ENCODE measurements at regions not wholly inside any gene's neighbourhood (a gene's known extent, or its start where the extent isn't known, plus 50 kb on each side); places are given as distances from the start of the nearest gene placed in this dataset.

DNA sequence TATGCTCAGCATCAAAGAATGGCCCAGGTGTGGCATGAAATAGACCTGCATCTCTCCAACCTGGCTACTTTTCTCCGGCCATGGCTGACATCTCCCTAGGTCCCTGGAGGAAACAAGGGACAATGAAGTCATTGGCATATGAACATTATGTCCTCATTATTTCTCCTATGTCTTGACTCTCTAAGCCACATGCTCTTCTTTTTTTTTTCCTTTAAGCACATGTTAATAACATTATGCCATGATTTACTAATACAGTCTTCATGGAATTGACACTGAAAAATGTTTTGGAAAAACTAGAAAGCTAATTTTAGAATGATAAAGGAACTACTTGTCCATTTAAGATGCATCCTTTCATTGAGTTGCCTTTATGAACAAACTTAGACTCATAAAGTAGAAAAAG, 628.9 kb downstream of the TNS3 start (continued):
- TF ChIP-seq SMAD1 (IDR thresholded peaks at IDR 0.05; ENCODE audit: low read depth, partially characterized antibody) = no peak

DNA sequence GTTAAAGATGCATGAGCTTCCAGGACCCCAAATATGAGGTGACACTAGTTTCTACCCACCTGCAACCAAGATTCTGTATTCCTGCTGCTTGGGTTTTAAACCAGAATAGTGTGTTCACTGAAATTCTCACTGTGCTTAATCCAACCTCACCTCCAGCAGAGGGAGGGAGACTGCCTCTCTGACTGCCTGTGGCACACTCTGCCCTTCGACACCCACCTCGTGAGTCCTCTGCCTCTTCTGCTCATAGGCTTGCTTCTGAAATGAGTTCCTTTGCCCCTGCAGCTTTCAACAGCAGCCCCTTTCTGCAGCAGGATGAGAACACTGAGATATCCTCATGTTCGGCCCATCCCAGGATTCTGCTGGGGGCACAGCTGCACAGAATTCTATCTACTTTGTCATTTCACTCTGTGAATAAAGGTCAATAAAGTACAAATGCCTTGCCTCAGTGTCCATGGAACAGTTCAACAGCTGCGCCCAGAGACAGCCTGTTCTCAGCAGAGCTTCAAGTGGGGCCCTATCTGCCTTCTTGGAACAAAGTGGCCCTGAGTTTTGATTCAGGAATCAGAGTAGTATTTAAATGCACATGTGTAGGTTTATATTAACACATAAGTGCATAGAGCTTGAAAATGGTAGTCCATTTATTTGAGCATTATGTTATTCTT, 632.5 kb downstream of the TNS3 start:
- Histone ChIP-seq H3K27ac (ENCODE audit: control insufficient read depth, insufficient read depth) (no peak overlapping the region), H3K9me3 (replicated peaks; ENCODE audit: control insufficient read depth, insufficient read depth, low read length) (no peaks in the 10 kb centered on the region), H3K4me3 (no peak overlapping the region), H3K27me3 (replicated peaks in 1 of 2; ENCODE audit: control insufficient read depth in 2 of 2, insufficient read depth in 2 of 2, low read length in 1 of 2) (no peaks in the 10 kb centered on the region), H3K4me2 (ENCODE audit: control insufficient read depth, insufficient read depth) (no peak overlapping the region), H3K79me2 (ENCODE audit: control insufficient read depth, insufficient read depth, low read length) (no peaks in the 10 kb centered on the region), H3K36me3 (ENCODE audit: control insufficient read depth in 2 of 2, insufficient read depth in 2 of 2, low read length in 1 of 2) (no peaks in the 10 kb centered on the region), H2AFZ (ENCODE audit: control insufficient read depth, low read depth, low read length) (no peak overlapping the region), H3K9ac (ENCODE audit: control insufficient read depth, insufficient read depth, low read length) (no peak overlapping the region), H3K4me1 (ENCODE audit: control insufficient read depth, insufficient read depth, low read length) (no peaks in the 10 kb centered on the region), H4K20me1 (ENCODE audit: control insufficient read depth, insufficient read depth) (no peaks in the 10 kb centered on the region)
- intact Hi-C loops (cut with micrococcal nuclease; ENCODE audit: unreplicated experiment) = loop anchor here (10.0 kb wide), 1 partner anchor 225 kb away; no protein-coding TSS in a partner anchor
- ChIA-PET POLR2A (no interaction called here), CTCF (interaction anchor here (1.0 kb wide), 1 partner anchor 23 kb away, joined by 3 read pairs; no protein-coding TSS in a partner anchor), RAD21 (ENCODE audit: unreplicated experiment) (no interaction called here), SMC1A (ENCODE audit: uncharacterized antibody, unreplicated experiment) (interaction anchor here (0.6 to 1.9 kb wide), 3 partner anchors 27 to 581 kb away, joined by 3 read pairs; no protein-coding TSS in a partner anchor)
- ATAC-seq (no peak), DNase-seq (ENCODE audit: low read depth, low spot score) (no peak), FAIRE-seq (no peak)
- in situ Hi-C loops (cut with MboI) = no loop called here
- no peak for TF ChIP-seq ESRRA (IDR thresholded peaks at IDR 0.05; ENCODE audit: low read length)
- no peak for TF ChIP-seq TAF1 (IDR thresholded peaks at IDR 0.05; ENCODE audit: borderline replicate concordance, low read depth, low read length)
- TF ChIP-seq RCOR1 (conservative IDR thresholded peaks at IDR 0.05; ENCODE audit: low read depth, low read length) = no peak
- TF ChIP-seq SUPT20H (IDR thresholded peaks at IDR 0.05; ENCODE audit: borderline replicate concordance, control insufficient read depth, low read depth, low read length) = no peak
- no peak for TF ChIP-seq TCF12 (IDR thresholded peaks at IDR 0.05; ENCODE audit: low read depth, low read length)
- TF ChIP-seq EED (IDR thresholded peaks at IDR 0.05; ENCODE audit: low read depth) = no peak
- TF ChIP-seq MEF2A (IDR thresholded peaks at IDR 0.05; ENCODE audit: insufficient read depth, low read depth, low read length) = no peak
- TF ChIP-seq RBBP5 (conservative IDR thresholded peaks at IDR 0.05) = no peak
- TF ChIP-seq, protein P1, sequence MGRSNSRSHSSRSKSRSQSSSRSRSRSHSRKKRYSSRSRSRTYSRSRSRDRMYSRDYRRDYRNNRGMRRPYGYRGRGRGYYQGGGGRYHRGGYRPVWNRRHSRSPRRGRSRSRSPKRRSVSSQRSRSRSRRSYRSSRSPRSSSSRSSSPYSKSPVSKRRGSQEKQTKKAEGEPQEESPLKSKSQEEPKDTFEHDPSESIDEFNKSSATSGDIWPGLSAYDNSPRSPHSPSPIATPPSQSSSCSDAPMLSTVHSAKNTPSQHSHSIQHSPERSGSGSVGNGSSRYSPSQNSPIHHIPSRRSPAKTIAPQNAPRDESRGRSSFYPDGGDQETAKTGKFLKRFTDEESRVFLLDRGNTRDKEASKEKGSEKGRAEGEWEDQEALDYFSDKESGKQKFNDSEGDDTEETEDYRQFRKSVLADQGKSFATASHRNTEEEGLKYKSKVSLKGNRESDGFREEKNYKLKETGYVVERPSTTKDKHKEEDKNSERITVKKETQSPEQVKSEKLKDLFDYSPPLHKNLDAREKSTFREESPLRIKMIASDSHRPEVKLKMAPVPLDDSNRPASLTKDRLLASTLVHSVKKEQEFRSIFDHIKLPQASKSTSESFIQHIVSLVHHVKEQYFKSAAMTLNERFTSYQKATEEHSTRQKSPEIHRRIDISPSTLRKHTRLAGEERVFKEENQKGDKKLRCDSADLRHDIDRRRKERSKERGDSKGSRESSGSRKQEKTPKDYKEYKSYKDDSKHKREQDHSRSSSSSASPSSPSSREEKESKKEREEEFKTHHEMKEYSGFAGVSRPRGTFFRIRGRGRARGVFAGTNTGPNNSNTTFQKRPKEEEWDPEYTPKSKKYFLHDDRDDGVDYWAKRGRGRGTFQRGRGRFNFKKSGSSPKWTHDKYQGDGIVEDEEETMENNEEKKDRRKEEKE (IDR thresholded peaks at IDR 0.05) = no peak
- TF ChIP-seq SPI1 (IDR thresholded peaks at IDR 0.05; ENCODE audit: borderline replicate concordance, insufficient read depth, low read depth, low read length) = no peak
- TF ChIP-seq BCL11A (IDR thresholded peaks at IDR 0.05; ENCODE audit: low read depth, low read length) = no peak
- no peak for TF ChIP-seq SUZ12 (IDR thresholded peaks at IDR 0.05; ENCODE audit: unreplicated experiment)
- no peak for TF ChIP-seq GATAD2B (conservative IDR thresholded peaks at IDR 0.05; ENCODE audit: low read depth)
- no peak for TF ChIP-seq CBX3 (IDR thresholded peaks at IDR 0.05; ENCODE audit: borderline replicate concordance, low read depth)
- TF ChIP-seq ZSCAN29 (IDR thresholded peaks at IDR 0.05) = no peak
- no peak for TF ChIP-seq ZBED1 (IDR thresholded peaks at IDR 0.05; ENCODE audit: borderline replicate concordance)
- TF ChIP-seq, protein P2, sequence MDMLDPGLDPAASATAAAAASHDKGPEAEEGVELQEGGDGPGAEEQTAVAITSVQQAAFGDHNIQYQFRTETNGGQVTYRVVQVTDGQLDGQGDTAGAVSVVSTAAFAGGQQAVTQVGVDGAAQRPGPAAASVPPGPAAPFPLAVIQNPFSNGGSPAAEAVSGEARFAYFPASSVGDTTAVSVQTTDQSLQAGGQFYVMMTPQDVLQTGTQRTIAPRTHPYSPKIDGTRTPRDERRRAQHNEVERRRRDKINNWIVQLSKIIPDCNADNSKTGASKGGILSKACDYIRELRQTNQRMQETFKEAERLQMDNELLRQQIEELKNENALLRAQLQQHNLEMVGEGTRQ (IDR thresholded peaks at IDR 0.05; ENCODE audit: borderline replicate concordance, low read depth, low read length) = no peak
- TF ChIP-seq SP1 (IDR thresholded peaks at IDR 0.05; ENCODE audit: low read depth, low read length) = no peak
- WGBS (ENCODE audit: insufficient coverage, insufficient replicate concordance, low lambda C conversion rate, missing lambda C conversion rate) = 0% methylated on average over 4 of the region's 4 CpGs
- no TSS peak for BruUV-seq (replicated peaks)
